CD4-positive, alpha-beta T cell treated with Interferon gamma for 1 hour (primary cell): ENCODE measurements at regions not wholly inside any gene's neighbourhood (a gene's known extent, or its start where the extent isn't known, plus 50 kb on each side); places are given as distances from the start of the nearest gene placed in this dataset.

Experiments used
- DNase-seq: peaks from one replicate; pipeline ENCODE4 v3.0.0-alpha.2; 2020

DNA sequence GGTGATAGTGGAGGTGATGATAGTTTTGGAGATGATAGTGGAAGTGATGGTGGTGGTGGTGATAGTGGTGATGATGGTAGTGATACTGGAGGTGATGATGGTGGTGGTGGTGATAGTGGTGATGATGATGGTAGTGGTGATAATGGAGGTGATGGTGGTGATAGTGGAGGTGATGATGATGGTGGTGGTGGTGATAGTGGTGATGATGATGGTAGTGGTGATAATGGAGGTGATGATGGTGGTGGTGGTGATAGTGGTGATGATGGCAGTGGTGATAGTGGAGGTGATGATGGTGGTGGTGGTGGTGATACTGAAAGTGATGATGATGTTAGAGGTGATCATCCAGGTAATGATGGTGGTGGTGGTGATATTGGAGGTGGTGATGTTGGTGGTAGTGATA lies 570.0 kb upstream of the TMEM132C start:
- DNase-seq = no peak

DNA sequence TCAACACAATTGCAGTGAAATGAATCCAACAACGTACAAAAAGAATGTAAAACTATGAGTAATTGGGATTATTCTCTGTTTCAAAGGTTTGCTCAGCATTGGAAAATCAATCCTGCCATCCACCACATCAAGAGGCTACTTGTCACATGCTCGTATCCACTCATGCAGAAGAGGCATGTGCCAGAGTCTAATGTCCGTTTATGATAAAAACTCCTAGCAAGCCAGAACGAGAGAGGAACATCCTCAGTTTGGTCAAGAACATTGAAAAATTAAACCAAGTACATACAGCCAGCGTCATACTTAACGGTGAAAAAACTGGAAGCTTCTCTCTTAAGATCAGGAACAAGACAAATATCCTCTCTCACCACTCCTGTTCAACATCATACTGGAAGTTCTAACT lies 563.9 kb upstream of the TMEM132C start:
- no peak for DNase-seq

DNA sequence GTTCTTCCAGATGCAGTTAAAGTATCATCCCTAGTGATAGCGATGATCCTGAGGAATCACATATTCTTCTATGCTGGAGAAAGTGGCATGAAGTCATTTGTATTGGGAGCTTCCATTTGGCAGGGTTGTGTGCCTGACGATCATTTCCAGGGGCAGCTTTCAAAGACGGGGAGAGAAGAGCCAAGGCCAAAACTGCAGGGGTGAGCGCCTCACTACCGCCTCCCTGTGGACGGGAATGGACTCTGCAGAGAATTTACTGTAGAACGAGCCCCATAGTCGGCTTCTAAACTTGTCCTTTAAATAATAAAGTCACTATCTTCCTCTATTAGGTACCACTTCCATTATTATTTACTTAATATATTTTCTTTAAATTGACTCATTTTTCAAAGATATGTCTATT lies 555.9 kb upstream of the TMEM132C start:
- DNase-seq = no peak

DNA sequence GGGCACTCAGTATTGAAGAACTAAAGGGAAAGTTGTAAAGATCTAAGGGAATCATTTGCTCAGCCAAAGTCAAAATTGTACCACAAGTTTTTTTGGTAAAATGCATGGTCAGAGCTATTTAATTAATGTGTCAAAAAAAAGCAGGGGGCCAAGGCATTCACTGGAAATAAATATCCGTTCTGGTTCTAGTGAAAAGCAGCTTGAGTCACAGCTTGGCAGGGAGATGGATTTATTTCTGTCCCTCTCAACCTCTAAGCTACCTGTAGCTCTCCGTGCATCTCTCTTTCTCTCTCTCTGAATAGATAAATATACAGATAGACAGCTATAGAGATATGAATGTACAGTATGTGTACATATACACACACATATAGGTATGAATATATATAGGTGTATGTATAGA lies 554.4 kb upstream of the TMEM132C start:
- DNase-seq = no peak

DNA sequence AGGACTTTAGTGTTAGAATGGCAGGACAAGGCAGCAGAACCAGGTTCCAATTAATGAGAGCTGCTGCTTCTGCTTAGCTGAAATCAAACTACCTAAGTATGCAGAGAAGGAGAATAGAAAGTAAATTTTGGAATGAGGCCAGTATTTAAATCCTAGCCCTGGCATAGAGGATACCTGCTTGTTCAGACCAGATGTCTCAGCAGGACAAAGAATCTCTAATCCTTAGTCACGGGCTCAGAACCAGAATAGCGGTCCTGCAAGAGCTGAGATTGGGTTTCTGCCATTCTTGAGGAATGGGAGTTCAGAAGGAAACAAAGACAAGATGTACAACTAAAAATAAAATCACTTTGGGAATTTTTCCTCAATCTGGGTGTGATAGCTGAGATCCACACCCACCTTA lies 550.8 kb upstream of the TMEM132C start:
- no peak for DNase-seq

DNA sequence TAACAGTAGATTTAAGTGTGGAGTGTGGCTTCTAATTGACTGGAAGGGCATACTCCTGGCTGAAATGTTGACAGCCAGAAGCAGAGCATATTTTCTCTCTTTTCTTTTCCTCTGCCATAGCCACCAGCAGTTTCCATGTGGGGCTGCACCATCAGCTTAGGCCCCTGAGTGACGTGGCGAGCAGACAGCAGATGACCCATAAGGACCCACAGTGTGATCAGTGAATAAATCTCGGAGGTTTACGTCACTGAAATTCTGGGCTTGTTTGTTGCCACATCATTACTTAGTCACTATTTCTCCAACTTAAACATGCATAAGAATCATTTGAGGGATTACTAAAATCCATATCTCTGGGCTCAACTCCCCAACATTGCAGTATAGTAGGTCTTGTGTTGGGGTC lies 549.7 kb upstream of the TMEM132C start:
- no peak for DNase-seq

DNA sequence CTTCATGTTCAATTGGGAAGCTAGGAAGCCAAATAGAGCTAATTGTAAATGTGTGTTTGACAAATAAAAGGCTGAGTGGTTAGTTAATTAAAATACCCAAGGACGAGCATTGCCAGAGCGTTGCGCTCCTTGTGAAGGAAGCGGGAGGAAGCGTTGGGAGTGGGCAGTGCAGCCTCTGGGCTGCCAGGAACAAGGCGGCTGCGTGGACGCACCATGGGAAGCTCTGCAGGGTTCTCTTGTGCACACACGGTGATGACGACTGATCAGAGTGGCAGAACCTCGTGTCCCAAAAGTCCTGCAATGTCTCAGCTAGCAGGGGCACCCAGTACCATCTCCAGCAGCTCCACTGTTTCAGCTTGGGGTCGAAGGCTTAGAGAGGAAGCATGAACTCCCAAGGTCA lies 546.6 kb upstream of the TMEM132C start:
- DNase-seq = no peak

DNA sequence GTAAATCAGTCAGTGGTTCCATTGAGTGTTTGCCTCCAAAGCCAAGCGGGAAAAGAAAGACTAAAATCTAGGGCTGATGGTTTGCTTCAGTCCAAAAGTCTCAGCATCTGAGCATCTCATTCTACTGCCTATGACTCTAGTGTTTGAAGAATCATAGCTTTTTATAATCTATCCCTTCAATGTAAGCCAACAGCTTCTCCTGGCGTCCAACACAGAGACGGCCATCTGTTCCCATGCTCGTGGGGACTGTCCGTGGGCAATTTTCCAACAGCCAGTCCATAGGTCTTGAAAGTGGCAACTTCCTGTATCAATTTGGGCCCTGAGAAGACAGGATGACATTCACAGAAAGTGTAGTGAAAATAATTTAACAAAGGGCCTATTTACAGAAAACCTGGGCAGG lies 544.4 kb upstream of the TMEM132C start:
- no peak for DNase-seq

DNA sequence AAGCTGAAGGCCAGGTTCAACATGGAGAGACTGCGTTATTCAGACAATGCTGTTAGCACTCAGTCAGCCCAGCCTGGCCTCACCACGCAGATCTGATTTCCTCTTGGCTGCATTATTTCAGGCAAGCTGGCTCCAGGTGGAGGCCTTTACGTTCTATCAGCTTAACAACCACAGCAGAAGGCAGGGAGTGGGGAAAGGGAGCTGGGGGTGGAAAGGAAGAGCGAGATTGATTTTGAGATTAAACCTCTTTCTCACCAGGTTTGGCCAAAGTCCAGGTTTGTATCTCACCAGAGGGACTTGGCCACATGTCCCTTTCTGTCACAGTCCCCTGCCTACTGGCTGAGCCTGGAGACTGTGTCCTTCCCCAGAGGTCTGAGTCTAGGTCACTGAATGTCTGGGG lies 543.7 kb upstream of the TMEM132C start:
- no peak for DNase-seq

DNA sequence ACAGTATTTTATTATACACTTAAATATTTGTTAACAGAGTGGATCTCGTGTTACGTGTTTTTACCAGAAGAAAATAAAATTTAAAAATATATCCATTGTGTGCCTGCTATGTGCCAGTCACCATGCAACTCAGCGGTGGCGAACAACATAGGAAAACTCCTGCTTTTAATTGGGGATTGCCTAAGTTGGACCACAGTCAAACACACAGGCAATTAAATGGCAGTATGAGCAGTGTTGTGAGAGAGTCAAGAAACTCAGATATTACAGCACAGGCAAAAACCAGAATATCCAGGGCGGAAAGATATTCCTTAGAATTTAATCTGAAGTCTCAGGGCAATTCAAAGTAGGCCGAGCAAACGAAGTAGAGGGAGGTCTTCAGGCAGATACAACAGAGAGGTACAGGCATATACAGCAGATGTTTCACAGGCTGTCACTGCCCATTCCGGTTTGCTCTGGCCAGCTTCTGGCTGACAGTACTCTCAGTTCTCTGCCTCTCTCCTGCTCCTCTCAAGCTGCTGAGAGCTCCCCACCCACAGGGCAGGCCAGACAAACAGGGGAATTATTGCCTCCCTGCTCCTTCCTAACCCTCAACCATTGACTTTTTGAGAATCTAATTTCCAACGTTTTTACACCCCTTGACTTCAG lies 540.2 kb upstream of the TMEM132C start:
- DNase-seq = no peak

DNA sequence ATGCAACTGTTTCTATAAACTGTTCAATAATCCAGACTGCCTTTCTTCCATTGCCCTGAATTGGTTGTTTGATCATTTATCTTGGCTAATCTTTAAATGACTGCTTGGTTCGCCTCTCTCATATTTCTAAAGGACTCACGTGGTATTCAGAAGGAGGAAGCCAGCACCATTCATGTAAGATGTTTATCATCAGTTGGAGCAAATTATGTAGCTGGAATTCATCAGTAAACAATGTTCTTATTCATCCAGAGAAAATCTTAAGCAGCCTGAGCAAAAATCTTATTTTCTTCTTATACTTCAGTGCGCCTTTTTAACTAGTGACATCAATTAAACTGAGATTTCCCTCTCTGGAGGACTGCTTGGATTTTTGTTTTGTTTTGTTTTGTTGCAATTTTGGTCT lies 538.7 kb upstream of the TMEM132C start:
- no peak for DNase-seq

DNA sequence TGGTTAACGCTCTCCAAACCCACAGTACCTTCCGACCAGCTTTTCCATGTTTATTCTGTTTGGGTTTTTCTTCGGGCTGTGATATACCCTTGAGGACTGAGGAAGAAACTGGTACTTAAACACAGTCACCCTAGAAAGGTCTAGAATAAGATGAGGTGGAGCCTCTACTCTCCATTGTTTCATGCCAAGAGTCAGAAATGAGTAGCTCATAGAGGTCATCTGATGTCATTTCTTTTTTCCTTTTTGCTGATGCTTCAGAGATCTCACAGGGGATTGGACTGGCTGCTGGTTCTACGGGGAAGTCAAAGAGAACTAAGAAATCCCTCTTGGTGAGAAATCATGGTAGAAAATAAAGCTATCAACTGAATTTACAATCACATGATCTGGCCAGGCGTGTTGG lies 538.2 kb upstream of the TMEM132C start:
- no peak for DNase-seq

DNA sequence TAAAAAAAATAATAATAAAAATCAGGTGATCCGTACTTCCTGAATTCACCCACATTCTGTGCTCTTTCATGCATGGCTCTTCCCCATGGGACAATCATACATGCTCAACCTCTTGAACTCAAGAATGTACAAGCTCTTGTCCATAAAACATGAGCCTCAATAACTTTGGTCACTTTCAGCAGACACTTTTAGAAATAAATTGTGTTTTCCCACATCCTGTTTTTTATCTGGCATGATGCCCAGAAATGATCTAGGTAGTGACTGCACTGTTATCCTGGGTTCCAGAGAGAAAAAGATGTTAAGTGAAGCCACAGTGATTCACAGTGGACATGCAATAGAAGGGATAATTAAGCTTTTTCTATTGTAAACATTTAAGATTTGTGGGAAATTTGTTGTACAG lies 537.6 kb upstream of the TMEM132C start:
- no peak for DNase-seq

DNA sequence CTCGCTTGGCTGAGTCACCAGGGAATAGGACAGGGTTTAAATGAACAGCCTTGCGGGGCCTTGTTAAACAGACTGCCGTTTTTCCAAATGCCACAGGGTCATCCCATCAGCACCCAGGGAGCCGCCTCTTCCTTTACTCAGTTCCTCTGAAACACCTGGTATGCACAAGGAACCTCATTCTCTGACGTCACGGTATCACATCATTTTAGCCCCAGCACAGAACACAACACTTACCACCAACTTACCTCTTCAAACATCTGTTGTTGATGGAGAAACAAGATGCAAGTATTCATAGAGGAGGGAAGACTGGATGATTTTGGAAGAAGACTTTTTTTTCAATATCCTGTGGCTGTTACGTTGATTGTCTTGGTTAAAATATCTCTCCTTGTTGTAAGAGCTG lies 535.3 kb upstream of the TMEM132C start:
- no peak for DNase-seq

DNA sequence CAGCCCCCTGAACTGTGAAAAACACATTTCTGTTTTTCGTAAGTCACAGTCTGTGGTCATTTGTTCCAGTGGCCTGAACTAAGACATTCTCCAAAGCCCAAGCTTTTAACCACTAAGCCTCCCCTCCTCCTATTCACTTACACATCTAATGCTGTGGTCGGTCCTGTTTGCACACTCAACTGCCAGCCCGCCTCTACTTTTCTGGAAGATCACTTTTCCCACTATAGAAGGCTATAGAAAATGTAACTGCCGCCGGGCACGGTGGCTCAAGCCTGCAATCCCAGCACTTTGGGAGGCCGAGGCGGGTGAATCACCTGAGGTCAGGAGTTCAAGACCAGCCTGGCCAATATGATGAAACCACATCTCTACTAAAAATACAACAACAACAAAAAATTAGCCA lies 524.7 kb upstream of the TMEM132C start:
- no peak for DNase-seq

DNA sequence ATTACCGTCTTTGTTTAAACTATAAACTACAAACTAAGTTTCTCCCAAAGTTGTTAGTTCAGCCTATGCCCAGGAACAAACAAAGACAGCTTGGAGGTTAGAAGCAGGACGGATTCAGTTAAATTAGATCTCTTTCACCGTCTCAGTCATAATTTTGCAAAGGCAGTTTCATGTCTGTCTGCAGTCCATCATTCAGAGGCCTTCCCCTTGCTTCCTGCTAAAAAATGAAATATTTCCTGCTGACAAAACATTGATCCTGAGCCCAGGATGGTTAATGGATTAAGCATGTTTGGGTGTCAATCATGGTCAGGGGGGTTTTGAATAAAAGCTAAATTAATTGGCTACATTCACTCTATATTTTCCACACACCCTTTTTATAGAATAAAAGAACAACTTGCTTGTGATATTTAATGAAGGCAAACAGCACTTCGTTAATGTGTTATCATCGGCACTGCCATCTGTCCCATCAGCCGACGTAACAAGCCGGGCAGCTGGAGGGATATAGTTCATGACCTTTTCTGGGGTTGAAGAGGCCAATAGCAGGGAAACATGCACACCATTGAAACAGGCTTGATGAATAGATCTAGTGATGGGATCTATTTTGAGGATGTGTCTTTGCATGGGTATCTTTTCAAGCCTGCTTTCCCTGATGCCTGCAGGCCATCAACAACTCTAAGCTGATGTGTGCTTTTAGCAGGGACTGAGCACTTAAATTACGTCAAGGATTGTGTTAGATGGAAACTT lies 521.3 kb upstream of the TMEM132C start:
- DNase-seq = no peak

DNA sequence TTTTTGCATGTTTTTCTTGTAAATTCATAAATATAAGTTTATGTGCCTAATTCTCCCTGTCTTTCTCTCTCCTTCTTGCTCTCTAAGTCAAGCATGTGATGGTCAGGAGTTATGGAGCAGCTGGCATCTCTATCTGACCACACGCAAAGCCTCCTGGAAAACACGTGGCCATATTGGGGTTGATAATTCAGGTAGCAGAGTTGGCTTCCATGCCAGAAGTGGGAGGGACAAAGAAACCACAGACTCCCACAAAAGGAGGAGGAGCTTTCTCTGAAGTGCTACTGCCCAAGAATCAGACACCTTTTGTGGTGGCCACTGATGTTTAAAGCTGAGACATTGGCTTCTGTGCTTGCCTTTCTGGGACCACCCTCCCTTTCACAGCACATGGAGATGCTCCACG lies 517.6 kb upstream of the TMEM132C start:
- DNase-seq = no peak

DNA sequence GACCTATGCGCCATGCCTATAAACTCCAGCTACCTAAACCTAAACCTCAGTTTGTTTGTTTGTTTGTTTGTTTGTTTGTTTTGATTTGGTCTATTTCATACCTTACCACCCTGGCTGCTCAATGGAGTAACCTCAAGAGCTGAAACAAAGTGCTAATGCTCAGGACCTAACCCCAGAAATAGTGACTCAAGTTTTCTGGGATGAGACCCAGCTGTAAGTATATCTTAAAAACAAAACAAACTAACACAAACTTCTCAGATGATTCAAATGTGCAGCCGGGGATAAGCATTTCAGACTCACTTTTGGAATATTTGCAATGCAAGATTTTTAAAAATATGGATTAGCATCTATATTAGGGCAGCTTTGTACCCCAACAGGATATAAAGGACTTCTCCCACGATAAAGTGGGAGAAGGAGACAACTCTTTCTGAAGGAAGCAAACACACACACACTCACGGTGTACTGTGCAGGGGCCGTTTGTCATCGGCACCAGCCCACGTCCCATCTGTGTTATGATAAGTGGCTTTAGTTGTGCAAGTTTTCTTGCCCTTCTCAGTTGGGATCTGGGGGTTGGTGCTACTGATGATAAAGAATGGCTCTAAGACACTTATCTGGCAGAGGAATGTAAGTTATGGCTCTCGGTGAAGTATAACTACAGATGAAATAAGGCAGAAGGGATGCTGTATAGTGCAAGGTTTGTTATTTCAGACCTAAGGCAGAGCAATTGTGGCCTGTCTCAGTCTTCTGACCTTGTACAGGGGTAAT lies 516.7 kb upstream of the TMEM132C start:
- no peak for DNase-seq

DNA sequence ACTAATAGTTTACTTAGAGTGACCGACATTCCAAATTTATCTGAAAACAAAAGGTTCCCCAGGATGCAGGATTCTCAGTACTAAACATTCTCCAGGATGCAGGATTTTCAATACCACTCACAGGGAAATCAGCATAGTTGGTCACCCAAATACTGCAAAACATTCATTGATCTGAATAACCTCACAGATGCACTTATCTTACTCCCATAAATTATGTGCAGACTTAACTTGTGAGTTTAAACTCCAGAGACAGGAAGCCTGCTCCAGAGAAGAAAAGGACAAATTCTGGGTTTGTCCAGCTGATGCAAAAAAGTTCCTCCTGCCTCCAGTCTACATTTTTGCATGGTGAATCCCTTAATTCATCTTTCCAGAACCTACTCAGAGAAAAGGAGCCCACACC lies 514.2 kb upstream of the TMEM132C start:
- no peak for DNase-seq

DNA sequence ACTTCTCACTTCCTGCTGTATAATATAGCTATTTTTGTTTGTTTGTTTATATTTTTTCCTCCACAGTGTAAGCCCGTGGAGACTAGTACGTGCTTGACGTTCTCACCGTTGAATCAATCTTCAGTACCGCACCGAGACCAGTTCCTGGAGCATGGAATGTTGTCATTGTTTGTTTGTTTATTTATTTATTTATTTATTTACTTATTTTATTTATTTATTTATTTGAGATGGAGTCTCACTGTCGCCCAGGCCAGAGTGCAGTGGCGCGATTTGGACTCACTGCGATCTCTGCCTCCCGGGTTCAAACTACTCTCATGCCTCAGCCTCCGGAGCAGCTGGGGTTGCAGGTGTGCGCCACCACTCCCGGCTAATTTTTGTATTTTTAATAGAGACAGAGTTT lies 506.6 kb upstream of the TMEM132C start:
- no peak for DNase-seq

DNA sequence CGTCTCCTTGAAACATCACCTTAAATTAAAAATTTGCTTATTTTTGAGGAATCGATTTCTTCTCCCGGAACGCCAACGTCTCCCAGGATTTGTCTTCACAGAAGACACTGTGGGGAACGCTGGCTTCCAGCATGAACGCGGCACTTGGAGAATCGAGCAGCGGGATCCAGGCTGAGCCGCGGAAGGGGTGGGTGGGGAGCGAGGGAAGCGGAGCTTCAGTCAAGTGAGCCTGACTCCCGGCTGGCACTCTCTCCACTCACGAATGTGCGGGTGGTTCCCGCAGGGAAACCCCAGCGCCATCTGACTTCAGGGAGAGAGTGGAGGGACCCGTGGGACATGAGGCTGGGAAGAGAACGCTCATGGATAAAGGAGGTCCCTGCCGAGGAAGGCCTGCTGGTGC lies 506.0 kb upstream of the TMEM132C start:
- no peak for DNase-seq

DNA sequence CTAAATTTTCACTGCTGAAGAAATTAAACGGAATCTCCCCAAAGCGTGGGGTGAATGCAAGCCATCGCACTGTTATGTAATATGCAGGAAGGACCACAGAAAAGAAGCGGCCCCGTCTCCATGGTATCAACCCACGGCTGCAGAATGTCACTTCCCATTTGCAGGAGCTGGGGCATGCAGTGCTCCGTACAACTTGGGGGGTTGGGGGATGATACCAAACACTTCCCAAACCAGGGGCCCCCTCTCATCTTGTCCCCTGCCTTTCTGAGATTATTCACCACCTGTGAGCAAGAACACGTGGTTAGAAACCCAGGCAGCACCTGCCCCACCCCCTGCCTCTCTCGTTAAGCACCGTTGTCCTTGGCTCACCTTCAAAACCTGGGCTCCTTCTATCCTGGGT lies 505.1 kb upstream of the TMEM132C start:
- DNase-seq = no peak

DNA sequence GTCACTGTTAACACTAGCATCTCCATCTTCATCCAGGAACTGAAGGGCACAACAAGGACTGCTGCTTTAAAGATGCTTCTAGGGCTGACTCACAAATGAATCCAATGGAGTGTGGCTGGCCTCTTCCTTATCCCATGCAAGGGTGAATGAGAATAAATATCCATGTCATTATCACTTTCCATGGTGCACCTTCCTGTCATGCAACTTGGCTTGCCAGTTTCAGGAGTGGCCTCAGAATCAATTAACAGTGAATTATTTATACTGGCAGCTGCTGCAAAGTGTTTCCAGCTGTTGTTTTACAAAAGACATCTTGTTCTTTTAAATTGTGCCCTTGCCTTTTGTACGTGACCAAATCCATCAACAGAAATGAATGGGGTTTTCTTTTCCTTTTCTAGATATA lies 499.3 kb upstream of the TMEM132C start:
- DNase-seq = no peak

DNA sequence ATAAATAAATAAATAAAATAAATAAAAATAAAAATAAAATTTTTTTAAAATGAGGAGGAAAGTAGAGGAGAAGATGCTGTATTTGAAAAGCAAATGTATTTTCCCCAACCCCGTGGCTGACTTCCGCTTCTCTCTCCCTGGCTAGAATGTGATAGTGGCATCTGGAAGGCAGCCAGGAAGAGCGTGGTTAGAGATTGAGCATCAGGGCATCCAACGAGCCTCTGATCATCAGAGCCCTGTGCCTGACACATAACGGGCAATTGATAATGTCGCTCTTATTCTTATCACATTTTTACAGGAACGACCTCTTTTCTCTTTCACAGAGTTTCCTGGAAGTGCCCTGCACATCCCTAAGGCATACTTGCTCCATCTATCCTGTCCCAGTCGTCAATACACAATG lies 496.9 kb upstream of the TMEM132C start:
- DNase-seq = no peak
